HepG2 (cell line): ENCODE measurements at regions not wholly inside any gene's neighbourhood (a gene's known extent, or its start where the extent isn't known, plus 50 kb on each side); places are given as distances from the start of the nearest gene placed in this dataset.

Experiments used
- ATAC-seq: fragments of 200-7000 bp; cut with Tn5 transposase; 3 replicates; pipeline ENCODE4 v1.9.1; 2020; ENCODE audit warnings: mild to moderate bottlenecking, moderate library complexity
- BruUV-seq: library from RNA; stranded (reverse); fragments of 400-500 nt; replicated peaks from 2 replicates; lab custom pipeline; 2021; lab: Mats Ljungman, UMichigan
- CTCF ChIA-PET: fragments of 300-600 bp; formaldehyde crosslinking; extraction: SDS; loops from one replicate; lab custom pipeline; 2021; ENCODE audit warnings: low total read pairs, inconsistent platforms, low intra/inter-chr PET ratio; lab: Yijun Ruan, JAX
- POLR2A ChIA-PET: fragments of 350-600 bp; sonication (Branson Sonifier 250); formaldehyde crosslinking; loops from one replicate; lab custom pipeline; 2020; ENCODE audit warnings: antibody characterized with exemption, inconsistent platforms; lab: Yijun Ruan, JAX
- DNase-seq: peaks from one replicate; pipeline ENCODE4 v3.0.0-alpha.2; 2015; ENCODE audit warnings: low spot score
- FAIRE-seq: peaks from 3 replicates; lab custom pipeline; 2011; peaks lifted over from hg19 to GRCh38; lab: Jason Lieb, UNC
- H2AFZ ChIP-seq: one replicate; pipeline ENCODE4 v1.6.1; 2011; ENCODE audit warnings: low read length, inconsistent platforms
- H3K27ac ChIP-seq: fragments of 300-600 bp; 3 replicates; pipeline ENCODE4 v1.8.0; 2011; ENCODE audit warnings: mixed run types, mild to moderate bottlenecking, mixed read lengths, low read length, inconsistent platforms; ENCODE audit not compliant: insufficient read depth; ENCODE audit errors: extremely low read length
- H3K27me3 ChIP-seq, 2 experiments: fragments of 200-600 bp in 1 of 2; 2 replicates in 1 of 2; 3 replicates in 1 of 2; pipeline versions ENCODE4 v1.6.0 to v1.8.0; 2011; ENCODE audit warnings: low read length in 2 of 2, mild to moderate bottlenecking in 2 of 2, moderate library complexity in 2 of 2, inconsistent platforms in 1 of 2; ENCODE audit not compliant: insufficient read depth in 2 of 2, control insufficient read depth in 1 of 2
- H3K36me3 ChIP-seq, 2 experiments: fragments of 200-600 bp in 1 of 2; replicated peaks in 1 of 2; 2 replicates in 1 of 2; 3 replicates in 1 of 2; pipeline versions ENCODE4 v1.5.1 to v1.8.0; 2011; ENCODE audit warnings: low read length in 2 of 2, inconsistent platforms in 1 of 2; ENCODE audit not compliant: insufficient read depth in 2 of 2, control insufficient read depth in 1 of 2
- H3K4me1 ChIP-seq: 2 replicates; pipeline ENCODE4 v1.5.1; 2012; ENCODE audit warnings: low read length, inconsistent platforms; ENCODE audit not compliant: insufficient read depth
- H3K4me2 ChIP-seq: 2 replicates; pipeline ENCODE4 v1.6.0; 2011; ENCODE audit warnings: low read depth, low read length, inconsistent platforms
- H3K4me3 ChIP-seq, 3 experiments: fragments of 200-600 bp in 1 of 3; sonication (generic), shearing (Covaris generic) in 1 of 3; replicated peaks in 1 of 3; 2 replicates each; pipeline ENCODE4 v1.5.1; 2011 to 2016; ENCODE audit warnings: low read length in 3 of 3, inconsistent platforms in 2 of 3, low read depth in 2 of 3, mild to moderate bottlenecking in 2 of 3, control low read depth in 1 of 3, mixed read lengths in 1 of 3; ENCODE audit not compliant: insufficient read depth in 1 of 3
- H3K79me2 ChIP-seq: one replicate; pipeline ENCODE4 v1.6.1; 2011; ENCODE audit warnings: low read length, inconsistent platforms; ENCODE audit not compliant: insufficient read depth
- H3K9ac ChIP-seq: 2 replicates; pipeline ENCODE4 v1.6.0; 2011; ENCODE audit warnings: mild to moderate bottlenecking, low read depth, low read length, inconsistent platforms; ENCODE audit not compliant: insufficient read depth
- H3K9me3 ChIP-seq: 2 replicates; pipeline ENCODE4 v1.5.1; 2012; ENCODE audit warnings: mild to moderate bottlenecking, low read length
- H4K20me1 ChIP-seq: 2 replicates; pipeline ENCODE4 v1.6.0; 2011; ENCODE audit warnings: inconsistent platforms, mild to moderate bottlenecking, low read length, moderate library complexity; ENCODE audit not compliant: insufficient read depth
- CC2D1A ChIP-seq: sonication (generic); formaldehyde crosslinking; IDR thresholded peaks from 2 replicates; pipeline ENCODE4 v1.8.1; 2023; ENCODE audit warnings: mild to moderate bottlenecking, missing genetic modification reagents
- EEA1 ChIP-seq: sonication (generic); formaldehyde crosslinking; IDR thresholded peaks from 2 replicates; pipeline ENCODE4 v1.5.1; 2020; ENCODE audit warnings: mild to moderate bottlenecking, missing genetic modification reagents, borderline replicate concordance
- IRF1 ChIP-seq: sonication (generic); formaldehyde crosslinking; IDR thresholded peaks from 2 replicates; pipeline ENCODE4 v1.4.0; 2020; ENCODE audit warnings: low read depth, mild to moderate bottlenecking, missing genetic modification reagents
- MEIS2 ChIP-seq: sonication (generic); formaldehyde crosslinking; IDR thresholded peaks from 2 replicates; pipeline ENCODE4 v1.9.0; 2021; ENCODE audit warnings: mild to moderate bottlenecking, missing genetic modification reagents
- MTF1 ChIP-seq: sonication (generic); formaldehyde crosslinking; IDR thresholded peaks from 2 replicates; pipeline ENCODE4 v1.5.0; 2020; ENCODE audit warnings: missing genetic modification reagents
- NCOA5 ChIP-seq: sonication (generic); formaldehyde crosslinking; IDR thresholded peaks from 2 replicates; pipeline ENCODE4 v1.4.0; 2020; ENCODE audit warnings: missing genetic modification reagents
- PPARG ChIP-seq: conservative IDR thresholded peaks from 2 replicates; pipeline ENCODE4 v1.6.1; 2016; ENCODE audit warnings: missing biosample characterization, missing genetic modification reagents
- SNAPC5 ChIP-seq: sonication (generic); formaldehyde crosslinking; IDR thresholded peaks from 2 replicates; pipeline ENCODE4 v1.8.1; 2023; ENCODE audit warnings: mild to moderate bottlenecking, missing genetic modification reagents, borderline replicate concordance
- TFE3 ChIP-seq: IDR thresholded peaks from 2 replicates; pipeline ENCODE4 v1.6.1; 2016
- ZNF576 ChIP-seq: sonication (generic); formaldehyde crosslinking; IDR thresholded peaks from 2 replicates; pipeline ENCODE4 v1.4.0; 2020; ENCODE audit warnings: mild to moderate bottlenecking, missing genetic modification reagents
- ZNF75D ChIP-seq: sonication (generic); formaldehyde crosslinking; IDR thresholded peaks from 2 replicates; pipeline ENCODE4 v1.8.1; 2023; ENCODE audit warnings: missing genetic modification reagents, mild to moderate bottlenecking, borderline replicate concordance
- ZSCAN29 ChIP-seq: sonication (generic); formaldehyde crosslinking; conservative IDR thresholded peaks from 2 replicates; pipeline ENCODE4 v1.4.0; 2020; ENCODE audit warnings: mild to moderate bottlenecking, missing genetic modification reagents
- WGBS: methylation state at CpG from one replicate; pipeline ENCODE4 v1.1.6; 2017; ENCODE audit warnings: low lambda C conversion rate; 5-methylcytosine and 5-hydroxymethylcytosine counted together
- in situ Hi-C: cut with HindIII; loops from 2 replicates; pipeline ENCODE4 v1.10.0; 2017; ENCODE audit warnings: low pct_unique_long_range_greater_than_20kb; ENCODE audit not compliant: extremely low pct_ligation_motif_present
- intact Hi-C: fragments of 100-400 bp; cut with micrococcal nuclease; formaldehyde crosslinking; loops from one replicate; pipeline ENCODE4 v1.10.0; 2022; ENCODE audit not compliant: unreplicated experiment
- TF ChIP-seq, protein P1 (sequence below): sonication (generic); formaldehyde crosslinking; IDR thresholded peaks from 2 replicates; pipeline ENCODE4 v1.4.0; 2020; ENCODE audit warnings: missing genetic modification reagents
- TF ChIP-seq, protein P2 (sequence below): IDR thresholded peaks from 2 replicates; pipeline ENCODE4 v1.6.1; 2016; ENCODE audit warnings: low read depth
- TF ChIP-seq, protein P3 (sequence below): sonication (generic); formaldehyde crosslinking; IDR thresholded peaks from 2 replicates; pipeline ENCODE4 v1.5.0; 2020; ENCODE audit warnings: missing genetic modification reagents

DNA sequence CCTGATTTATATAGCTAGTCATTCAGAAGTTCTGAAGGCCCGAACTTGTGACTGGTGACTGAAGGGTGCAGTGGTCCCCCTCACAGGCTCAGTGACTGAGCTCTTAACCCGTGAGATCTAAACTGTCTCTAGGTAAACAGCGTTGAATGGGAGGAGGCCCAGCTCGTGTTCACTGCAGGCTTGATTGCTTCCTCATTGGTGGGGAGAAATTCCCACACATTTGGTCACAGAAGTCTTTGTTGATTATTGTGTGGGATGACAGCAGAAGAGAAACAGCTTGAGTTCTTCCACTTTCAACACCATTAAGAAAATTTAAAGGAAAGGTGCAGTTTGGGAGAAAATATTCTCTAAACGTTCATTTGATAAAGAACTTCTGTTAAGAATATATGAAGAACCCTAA, 1178.0 kb downstream of the UQCRFS1 start:
- peaks cover 94% of the 10 kb centered on the region for H3K9me3 ChIP-seq
- DNase-seq, result no peak
- no peak overlapping the region for H3K4me2 ChIP-seq
- H3K27me3 ChIP-seq, result no peaks in the 10 kb centered on the region
- intact Hi-C loops (no loop called here), in situ Hi-C loops (no loop called here)
- no peak overlapping the region for H3K4me3 ChIP-seq
- no TSS peak for BruUV-seq
- no peak overlapping the region for H2AFZ ChIP-seq
- no peaks in the 10 kb centered on the region for H3K36me3 ChIP-seq
- TF ChIP-seq ZSCAN29 (CRISPR knock-in tag) (no peak), MEIS2 (CRISPR knock-in tag) (no peak), MTF1 (no peak), TFE3 (CRISPR knock-in tag) (no peak), EEA1 (CRISPR knock-in tag) (no peak), NCOA5 (no peak), PPARG (CRISPR knock-in tag) (no peak), ZNF75D (CRISPR knock-in tag) (no peak), SNAPC5 (CRISPR knock-in tag) (no peak), ZNF576 (CRISPR knock-in tag) (no peak), CC2D1A (CRISPR knock-in tag) (no peak), IRF1 (no peak)
- TF ChIP-seq, protein P1, sequence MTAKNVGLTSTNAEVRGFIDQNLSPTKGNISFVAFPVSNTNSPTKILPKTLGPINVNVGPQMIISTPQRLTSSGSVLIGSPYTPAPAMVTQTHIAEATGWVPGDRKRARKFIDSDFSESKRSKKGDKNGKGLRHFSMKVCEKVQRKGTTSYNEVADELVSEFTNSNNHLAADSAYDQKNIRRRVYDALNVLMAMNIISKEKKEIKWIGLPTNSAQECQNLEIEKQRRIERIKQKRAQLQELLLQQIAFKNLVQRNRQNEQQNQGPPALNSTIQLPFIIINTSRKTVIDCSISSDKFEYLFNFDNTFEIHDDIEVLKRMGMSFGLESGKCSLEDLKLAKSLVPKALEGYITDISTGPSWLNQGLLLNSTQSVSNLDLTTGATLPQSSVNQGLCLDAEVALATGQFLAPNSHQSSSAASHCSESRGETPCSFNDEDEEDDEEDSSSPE (CRISPR knock-in tag), result no peak
- TF ChIP-seq, protein P2, sequence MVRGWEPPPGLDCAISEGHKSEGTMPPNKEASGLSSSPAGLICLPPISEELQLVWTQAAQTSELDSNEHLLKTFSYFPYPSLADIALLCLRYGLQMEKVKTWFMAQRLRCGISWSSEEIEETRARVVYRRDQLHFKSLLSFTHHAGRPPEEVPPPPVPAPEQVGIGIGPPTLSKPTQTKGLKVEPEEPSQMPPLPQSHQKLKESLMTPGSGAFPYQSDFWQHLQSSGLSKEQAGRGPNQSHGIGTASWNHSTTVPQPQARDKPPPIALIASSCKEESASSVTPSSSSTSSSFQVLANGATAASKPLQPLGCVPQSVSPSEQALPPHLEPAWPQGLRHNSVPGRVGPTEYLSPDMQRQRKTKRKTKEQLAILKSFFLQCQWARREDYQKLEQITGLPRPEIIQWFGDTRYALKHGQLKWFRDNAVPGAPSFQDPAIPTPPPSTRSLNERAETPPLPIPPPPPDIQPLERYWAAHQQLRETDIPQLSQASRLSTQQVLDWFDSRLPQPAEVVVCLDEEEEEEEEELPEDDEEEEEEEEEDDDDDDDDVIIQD (CRISPR knock-in tag), result no peak
- TF ChIP-seq, protein P3, sequence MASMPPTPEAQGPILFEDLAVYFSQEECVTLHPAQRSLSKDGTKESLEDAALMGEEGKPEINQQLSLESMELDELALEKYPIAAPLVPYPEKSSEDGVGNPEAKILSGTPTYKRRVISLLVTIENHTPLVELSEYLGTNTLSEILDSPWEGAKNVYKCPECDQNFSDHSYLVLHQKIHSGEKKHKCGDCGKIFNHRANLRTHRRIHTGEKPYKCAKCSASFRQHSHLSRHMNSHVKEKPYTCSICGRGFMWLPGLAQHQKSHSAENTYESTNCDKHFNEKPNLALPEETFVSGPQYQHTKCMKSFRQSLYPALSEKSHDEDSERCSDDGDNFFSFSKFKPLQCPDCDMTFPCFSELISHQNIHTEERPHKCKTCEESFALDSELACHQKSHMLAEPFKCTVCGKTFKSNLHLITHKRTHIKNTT (CRISPR knock-in tag), result no peak
- TF ChIP-seq, all 625 proteins: peak for 0
- no peak overlapping the region for H3K9ac ChIP-seq
- H4K20me1 ChIP-seq, result no peaks in the 10 kb centered on the region
- WGBS, result 0% methylated on average over 5 of the region's 5 CpGs
- no peaks in the 10 kb centered on the region for H3K4me1 ChIP-seq
- ChIA-PET POLR2A (no interaction called here), CTCF (no interaction called here)
- H3K79me2 ChIP-seq, result no peaks in the 10 kb centered on the region
- no peak overlapping the region for H3K27ac ChIP-seq
- FAIRE-seq, result no peak
- ATAC-seq, result no peak
